Caki2 (cell line): ENCODE measurements at regions not wholly inside any gene's neighbourhood (a gene's known extent, or its start where the extent isn't known, plus 50 kb on each side); places are given as distances from the start of the nearest gene placed in this dataset.
A peak's percentile ranks its signal among the peaks of the same experiment; 100 is the strongest.
"Not testable (repeated sequence)": the region's sequence is repeated elsewhere in the genome, so short reads cannot be mapped to it uniquely, and the experiment has no call there.

Experiments
- DNase-seq: peaks from one replicate; pipeline ENCODE4 v3.0.0-alpha.2; 2015; ENCODE audit warnings: low read depth
- in situ Hi-C: cut with HindIII; loops from 2 replicates; pipeline ENCODE4 v1.10.0; 2016; ENCODE audit warnings: low sequenced_read_pairs, low pct_unique_long_range_greater_than_20kb, mixed read lengths

DNA sequence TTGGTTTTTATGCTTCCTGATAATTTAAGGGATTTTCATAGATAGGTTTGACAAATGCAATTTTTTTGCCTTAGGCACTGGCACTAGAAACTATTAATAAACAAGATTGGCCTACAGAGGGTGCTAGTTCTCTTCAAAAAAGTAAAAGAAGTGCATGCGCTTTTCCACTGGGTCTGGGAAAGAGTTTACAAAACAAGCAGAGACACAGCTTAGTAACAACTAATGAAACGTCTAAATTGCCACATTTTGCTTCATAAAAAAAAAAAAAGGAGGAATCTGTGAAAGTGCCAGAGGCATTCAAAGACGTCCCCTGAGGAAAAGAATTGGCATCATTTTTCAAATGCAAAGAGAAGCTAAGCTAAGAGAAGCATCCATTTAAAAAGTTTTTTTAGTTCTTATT is 58.3 kb upstream of the EEA1 start:
- peak; percentile 47 for DNase-seq
- in situ Hi-C loops, result no loop called here

DNA sequence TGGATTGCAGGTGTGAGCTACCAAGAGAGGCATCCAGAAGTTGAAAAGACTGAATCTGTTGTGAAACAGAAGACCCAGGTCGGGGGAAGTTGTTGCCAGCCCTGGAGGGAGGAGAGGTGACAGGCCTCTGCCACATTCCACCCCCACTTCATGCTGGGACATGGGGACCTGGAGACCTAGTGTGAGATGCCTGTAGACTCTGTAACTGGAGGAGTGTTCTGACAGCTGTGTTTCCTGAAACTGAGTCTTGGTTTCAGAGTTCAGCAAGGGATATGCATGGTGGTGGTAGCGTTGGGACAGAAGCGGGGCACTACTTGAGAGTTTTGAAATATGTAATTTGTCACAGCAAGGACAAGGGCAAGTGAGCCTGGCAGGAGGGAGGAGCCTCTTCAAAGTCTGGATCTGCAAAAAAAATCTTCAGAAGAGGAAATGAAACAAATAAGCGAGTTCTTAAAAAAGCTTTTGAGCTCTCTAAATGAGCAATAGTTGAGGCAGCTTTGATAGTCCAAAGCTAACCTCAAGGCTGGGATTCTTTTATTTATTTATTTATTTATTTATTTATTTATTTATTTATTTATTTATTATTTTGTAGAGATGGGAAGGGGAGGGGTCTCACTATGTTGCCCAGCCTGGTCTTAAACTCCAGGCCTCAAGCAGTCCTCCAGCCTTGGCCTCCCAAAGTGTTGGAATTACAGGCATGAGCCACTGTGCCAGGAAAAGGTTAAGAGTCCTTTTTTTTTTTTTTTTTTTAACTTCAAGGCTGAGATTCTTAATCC is 58.9 kb upstream of the EEA1 start:
- DNase-seq, result no peak
- in situ Hi-C loops, result no loop called here

DNA sequence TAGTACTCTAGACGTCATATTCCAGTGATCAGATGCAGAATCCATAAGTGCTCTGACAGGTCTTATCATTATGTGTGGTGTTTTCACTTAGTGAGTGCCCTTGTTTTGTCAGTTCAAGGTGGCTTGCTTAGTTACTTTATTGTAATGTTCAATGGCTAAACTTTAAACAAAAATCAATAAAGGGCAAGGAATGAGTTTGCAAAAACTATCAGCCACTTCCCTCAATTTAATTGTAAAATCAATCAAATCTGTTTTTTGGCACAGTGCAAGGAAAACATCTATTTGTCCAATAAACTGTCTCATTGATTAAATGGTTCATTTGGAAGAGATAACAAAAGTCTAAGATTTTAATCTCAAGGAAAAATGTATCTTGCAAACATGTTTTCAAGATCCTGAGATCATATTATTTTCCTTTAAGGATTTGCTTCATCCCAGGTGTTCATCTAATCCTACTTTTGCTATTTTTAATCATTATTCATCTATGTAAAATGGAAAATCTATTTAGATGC is 59.6 kb upstream of the EEA1 start:
- in situ Hi-C loops, result no loop called here
- DNase-seq, result no peak

DNA sequence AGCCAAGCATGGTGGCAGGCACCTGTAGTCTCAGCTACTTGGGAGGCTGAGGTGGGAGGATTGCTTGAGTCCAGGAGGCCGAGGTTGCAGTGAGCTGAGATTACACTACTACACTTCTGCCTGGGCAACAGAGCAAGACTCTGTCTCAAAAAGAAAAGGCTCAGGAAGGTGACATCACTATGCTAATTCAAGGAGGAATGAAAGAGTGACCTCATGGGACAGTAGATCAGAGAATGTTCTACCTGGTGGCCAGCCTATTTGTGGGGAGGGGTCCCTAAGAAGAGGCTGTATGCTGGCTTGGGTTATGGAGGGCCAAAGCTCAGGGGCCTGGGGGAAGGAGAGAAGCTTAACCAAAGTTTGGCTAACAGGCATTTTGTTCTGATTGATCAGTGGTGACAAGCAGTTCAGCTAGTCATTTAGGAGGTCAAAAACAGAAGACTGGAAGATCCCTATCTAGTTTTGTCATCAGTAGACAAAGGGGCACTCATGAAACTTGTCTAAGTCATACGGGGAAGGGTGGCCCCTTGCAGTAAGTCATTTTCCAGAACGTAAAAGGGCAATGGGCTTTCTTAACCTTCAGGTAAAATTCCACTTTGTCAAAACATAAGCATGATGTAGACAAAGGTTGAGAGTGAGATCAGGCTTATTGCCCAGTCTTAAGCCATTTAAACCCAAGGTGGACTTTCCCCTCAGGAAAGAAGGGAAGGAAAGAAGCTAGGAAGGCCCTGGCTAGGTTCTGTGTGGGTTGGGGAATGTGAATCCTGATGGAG is 60.8 kb upstream of the EEA1 start:
- no peak for DNase-seq
- in situ Hi-C loops, result no loop called here

DNA sequence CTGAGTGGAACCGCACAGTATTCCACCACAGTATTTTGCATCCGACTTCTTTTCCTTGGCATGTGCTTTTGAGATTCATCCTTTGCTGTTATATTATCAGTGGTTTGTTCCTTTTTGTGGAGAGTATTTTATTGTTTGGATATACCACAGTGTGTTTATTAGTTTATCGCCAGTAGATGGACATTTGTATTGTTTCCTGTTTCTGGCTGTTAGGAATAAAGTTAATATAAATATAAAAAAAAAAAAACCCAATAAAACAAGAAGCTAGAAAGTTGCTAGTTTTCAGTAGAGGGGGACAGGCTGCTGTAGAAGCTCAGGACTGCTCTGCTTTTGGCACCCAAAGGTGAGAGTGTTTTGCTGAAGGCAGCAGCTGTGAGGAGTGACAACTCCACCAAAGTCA is 62.0 kb upstream of the EEA1 start:
- DNase-seq, result no peak
- in situ Hi-C loops, result no loop called here

DNA sequence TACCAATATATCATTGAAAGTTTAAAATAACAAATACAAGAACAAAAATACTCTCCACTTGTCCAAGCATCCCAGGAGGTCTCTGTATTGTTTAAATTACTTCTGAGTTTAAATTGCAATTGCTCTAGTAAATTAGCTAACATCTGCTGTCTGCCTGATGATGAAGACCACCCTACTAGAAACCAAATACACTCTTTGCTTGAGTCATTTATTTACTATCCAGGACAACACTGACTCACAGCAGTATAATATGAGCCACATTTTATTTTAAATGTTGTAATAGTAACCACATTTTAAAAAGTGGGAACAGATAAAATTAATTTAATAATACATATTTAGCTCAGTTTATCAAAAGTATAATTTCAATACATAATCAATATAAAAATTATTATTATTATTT is 62.9 kb upstream of the EEA1 start:
- in situ Hi-C loops, result no loop called here

DNA sequence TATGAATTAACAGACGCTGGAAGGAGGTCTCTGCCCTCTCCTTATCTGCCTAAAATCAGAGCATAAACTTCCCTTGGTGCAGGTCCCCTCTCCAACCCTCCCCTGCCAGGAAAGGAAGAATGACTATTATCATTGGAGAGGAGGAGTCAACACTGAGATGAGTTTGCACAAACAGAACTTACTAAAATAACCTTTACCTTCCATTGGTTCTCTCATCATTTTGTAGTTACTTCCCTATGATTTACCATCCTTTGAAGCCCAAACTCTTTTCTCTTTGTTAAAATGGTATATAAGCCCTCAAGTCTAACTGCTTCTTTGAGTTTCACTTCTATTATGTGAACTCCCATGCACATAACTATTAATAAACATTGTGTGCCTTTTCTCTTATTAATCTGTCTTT is 64.2 kb upstream of the EEA1 start:
- no peak for DNase-seq
- in situ Hi-C loops, result no loop called here

More for the DNA sequence above, 62.9 kb upstream of the EEA1 start:
- no peak for DNase-seq

DNA sequence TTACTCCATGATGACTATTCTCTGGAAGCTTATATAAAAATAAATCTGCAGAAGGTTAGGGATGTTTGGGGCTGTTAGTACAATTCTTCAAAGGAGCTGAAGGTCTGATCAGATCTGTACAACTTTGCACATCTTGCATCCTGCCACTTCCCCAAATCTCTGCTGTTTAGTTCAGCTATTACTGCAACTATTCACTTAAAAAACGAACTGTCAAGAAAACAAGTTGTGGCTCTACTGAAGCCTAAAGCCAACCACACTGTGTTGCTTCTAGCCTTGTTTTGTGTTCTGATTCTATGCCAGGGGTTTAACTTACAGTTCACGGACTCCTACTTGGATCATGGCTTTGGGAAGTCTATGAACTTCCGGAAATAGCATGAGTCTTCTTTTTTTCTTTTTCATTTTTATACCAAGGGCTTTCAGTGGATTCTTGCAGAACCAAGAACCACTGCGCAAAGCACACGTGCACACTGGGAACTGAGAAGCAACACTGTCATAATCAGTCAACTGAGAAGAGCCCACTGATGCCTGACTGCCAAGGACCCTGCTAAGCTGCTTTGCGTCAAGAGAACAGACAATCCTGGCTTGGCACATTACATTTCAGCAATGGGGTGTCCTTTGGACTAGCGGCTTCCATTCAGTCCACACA is 66.3 kb upstream of the EEA1 start:
- in situ Hi-C loops, result no loop called here
- no peak for DNase-seq

DNA sequence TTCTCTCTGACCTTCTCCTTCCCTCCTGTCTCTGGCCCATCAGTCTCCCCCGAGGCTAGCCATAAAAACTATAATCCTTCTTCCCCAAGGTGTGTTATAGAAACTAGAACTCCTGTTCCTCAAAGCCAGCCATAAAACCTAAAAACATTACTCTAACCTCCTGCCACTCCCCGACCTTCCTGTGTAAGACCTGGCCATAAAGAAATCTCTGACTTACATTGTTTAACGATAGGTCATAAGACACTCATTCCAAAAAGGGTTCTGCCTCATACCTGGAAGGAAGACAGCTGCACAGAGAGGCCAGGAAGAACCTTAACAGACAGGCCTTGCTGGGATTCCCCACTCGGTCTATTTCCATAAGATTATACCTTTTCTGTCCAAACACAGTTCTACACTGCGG is 70.9 kb upstream of the EEA1 start:
- DNase-seq, result no peak
- in situ Hi-C loops, result no loop called here

DNA sequence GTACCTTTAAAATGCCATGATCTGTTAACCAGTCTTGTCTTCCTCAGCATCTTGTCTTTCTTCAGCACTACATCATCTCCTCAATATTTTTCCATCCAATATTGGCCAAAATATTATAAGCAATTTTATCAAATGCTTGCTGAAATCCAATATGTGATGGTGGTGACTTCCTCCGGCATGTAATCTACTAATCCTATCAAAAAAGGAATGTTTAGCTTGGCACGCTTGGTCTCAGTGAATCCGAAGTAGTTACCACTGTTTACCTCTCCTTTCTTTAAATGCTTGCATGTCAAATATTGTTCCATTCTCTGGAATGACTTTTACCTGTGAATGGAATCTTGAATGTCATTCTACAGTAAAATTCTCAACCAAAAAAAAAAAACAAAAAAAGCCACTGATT is 72.3 kb upstream of the EEA1 start:
- in situ Hi-C loops, result no loop called here
- no peak for DNase-seq

DNA sequence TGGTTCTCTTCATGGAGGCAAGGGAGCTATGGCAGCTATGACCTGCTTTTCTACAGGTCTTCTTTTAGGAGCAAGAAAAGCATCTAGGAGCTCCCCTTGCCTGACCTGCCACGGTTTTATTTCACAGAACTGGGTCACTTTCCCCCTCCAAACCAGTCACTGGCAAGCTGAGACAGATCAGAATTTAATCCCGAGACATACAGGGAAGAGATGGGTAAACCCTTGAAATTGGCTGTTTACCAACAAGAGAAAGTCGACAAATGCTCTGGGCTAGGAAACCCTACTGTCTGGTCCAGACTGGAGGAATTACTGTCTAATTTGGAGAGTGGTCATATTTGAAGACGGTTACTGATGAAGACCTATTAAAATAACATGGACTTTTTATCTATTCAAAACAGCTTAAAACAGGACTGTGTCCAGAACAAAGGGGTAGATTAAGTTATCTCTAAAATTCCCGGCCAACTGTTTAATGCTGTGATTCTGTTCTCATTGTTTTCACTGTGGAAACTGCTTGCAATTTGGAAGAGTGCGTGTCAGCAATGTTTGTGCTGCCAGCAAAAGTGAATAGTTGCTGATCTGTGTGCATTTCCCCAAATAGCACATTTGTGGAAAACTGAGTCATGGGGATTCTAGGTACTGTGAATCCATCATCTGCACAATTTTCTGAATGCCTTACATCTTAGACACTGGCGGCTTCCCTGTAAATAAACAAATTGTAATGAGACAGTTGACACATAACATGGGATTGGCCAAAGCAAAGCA is 73.4 kb upstream of the EEA1 start:
- DNase-seq, result no peak
- in situ Hi-C loops, result no loop called here

DNA sequence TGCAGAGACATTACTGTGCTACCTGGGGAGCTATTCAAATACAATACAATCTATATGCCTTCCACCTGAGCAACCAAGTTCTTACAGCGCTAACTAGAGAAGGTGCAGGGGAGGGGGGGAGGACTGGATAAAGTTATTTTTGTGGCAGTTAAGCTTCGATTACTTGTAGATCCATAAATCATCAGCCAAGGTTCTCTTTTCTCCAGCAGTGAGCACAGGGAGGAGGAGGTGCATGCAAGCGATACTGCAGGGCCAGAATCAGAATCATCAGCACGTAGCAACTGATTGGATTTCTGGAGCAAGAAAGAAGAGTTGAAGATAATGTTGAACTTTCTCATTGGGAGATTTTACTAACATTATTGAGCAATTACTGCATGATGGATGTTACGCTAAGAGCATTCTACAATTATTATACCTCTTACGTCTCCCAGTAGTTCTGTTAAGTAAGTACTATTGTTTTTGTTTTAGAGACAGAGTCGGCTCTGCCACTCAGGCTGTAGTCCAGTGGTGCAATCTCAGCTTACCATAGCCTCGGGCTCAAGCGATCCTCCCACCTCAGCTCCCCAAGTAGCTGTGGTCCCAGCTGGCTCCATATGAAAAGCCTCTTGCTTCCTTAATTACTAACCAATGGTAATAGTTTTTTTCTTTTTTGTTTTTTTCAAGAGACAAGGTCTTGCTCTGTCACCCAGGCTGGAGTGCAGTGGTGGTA is 74.6 kb upstream of the EEA1 start:
- in situ Hi-C loops, result no loop called here
- DNase-seq, result no peak

DNA sequence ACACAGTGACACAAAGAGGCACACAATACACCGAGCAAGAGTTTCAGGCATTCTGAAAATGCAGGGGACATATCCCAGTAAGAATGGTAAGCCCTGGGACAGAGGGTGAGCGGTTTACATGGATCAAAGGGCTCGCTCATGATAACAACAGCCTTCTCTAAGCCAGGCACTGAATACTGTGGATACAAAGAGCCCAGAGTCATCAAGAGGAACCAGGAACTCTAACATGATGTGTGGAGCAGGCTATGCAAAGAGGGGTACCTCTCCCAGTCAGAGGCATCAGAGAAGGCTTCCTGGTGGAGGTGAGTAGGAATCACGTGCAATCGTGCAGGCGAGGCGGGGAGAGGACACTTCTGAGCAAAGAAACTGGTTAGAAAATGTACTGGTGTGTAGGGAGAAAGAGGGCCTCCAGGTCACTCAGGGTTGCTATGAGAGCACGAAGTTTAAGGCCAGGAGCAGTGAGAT is 76.9 kb upstream of the EEA1 start:
- in situ Hi-C loops, result no loop called here

DNA sequence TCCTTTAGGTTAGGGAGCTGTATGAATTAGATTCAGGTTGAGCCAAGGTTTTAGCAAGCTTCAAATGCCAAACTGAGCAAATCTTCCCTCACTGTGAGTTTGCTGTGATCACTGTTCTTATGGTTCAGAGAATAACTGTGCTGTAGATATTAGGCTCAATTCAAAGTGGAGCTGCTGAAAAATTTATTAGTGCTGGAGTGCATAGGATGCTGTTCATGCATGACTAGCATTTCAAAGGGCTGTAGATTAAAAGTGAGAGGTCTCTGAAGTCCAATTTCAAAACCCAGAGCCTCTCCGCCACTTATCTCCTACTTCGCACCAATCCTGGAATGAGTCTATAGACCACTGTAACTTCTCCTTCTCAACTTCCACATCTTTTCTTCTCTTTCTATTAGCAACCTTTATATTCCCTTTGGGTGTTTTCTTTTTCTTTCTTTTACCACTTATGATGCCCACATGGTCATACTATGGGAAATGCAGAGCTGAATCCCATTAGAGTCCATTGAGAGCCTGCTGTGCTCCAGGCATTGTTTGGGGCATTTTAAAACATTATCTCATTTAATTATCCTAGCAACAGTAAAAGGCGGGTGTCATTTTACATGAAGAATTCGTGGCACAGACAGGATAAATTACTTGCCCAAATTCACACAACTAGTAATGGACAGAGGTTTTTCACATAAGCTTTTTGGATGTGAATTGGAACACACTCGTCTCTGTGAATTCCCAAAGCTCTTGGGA is 77.5 kb upstream of the EEA1 start:
- DNase-seq, result no peak
- in situ Hi-C loops, result no loop called here

More for the DNA sequence above, 76.9 kb upstream of the EEA1 start:
- no peak for DNase-seq

DNA sequence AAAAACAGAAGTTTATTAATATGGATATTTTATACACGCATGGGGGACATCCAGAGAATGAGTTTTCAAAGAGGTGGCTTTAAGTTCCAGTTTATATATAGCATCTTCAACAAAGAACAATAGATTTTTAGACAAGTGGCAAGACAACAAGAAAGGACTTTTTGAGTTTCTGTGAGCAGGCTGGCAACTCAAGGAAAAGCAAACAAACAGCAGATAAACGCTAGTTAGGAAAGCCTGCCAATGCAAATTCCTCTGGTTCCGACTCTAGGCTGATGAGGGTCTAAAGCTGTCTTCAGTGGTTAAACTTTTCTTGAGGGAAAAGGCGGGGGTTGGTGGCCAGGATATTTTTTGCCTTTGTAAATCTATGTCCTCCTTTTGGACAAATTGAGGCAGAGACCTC is 78.4 kb upstream of the EEA1 start:
- no peak for DNase-seq
- in situ Hi-C loops, result no loop called here

DNA sequence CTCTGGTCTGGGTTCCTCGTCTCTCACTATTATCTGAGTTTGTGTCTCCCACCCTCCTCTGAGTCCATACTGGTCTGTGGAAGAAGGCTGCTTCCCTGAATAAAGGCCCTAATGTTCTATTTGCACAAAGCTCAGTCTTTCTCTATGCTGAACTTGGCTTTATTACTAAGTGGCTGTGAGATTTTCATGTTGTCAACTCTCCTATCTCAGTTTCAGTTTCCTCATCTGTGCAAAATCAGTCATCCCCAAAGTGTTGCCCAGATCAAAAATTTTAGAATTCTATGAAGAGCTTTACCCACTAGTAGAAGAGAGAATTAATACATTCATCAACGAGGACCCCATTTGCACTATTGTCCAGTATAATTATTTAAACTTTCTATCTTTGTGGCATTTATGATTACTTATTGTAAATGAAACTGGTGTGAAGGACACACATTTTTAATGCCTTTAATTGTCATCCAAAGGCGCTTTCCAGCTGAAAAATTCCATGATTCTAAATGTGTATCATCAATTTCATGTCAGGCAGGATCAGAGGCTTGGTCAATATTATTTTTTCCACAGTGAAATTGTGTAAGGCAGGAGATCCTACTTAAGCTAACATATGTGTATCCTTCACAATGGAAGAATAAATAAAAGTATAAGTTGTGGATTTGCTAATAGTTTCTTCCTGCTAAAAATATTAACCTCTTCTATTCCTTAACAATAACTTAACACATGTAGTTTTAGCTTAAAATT is 79.1 kb upstream of the EEA1 start:
- in situ Hi-C loops, result no loop called here
- no peak for DNase-seq

DNA sequence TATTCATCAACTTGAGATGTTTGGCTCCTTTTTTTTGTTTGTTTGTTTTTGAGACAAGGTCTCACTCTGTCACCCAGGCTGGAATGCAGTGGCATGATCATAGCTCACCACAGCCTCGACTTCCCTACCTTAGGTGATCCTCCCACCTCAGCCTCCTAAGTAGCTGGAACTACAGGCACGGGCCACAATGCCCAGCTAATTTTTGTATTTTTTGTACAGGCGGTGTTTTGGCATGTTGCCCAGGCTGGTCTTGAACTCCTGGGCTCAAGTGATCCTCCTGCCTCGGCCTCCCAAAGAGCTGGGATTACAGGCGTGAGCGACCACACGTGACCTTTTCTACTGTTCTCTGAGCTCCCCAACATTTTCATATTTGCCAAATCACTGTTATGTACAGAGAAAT is 79.8 kb upstream of the EEA1 start:
- DNase-seq, in situ Hi-C loops: not testable (repeated sequence)
